SK-N-MC (cell line): ENCODE measurements at regions not wholly inside any gene's neighbourhood (a gene's known extent, or its start where the extent isn't known, plus 50 kb on each side); places are given as distances from the start of the nearest gene placed in this dataset.
"Not testable (repeated sequence)": the region's sequence is repeated elsewhere in the genome, so short reads cannot be mapped to it uniquely, and the experiment has no call there.

Source experiments
- EZH2 ChIP-seq: fragments of 200-600 bp; sonication (generic); IDR thresholded peaks from one replicate; pipeline ENCODE4 v1.6.1; 2017; ENCODE audit warnings: antibody characterized with exemption
- FOXP2 ChIP-seq: optimal IDR thresholded peaks from 2 replicates; pipeline ENCODE3; 2011; ENCODE audit warnings: mild to moderate bottlenecking, moderate library complexity; ENCODE audit not compliant: insufficient read depth; ENCODE audit errors: extremely low read length, control extremely low read depth
- POLR2AphosphoS5 ChIP-seq: IDR thresholded peaks from 2 replicates; pipeline ENCODE4 v1.6.1; 2012; ENCODE audit warnings: mild to moderate bottlenecking, low read depth, low read length, borderline replicate concordance

DNA sequence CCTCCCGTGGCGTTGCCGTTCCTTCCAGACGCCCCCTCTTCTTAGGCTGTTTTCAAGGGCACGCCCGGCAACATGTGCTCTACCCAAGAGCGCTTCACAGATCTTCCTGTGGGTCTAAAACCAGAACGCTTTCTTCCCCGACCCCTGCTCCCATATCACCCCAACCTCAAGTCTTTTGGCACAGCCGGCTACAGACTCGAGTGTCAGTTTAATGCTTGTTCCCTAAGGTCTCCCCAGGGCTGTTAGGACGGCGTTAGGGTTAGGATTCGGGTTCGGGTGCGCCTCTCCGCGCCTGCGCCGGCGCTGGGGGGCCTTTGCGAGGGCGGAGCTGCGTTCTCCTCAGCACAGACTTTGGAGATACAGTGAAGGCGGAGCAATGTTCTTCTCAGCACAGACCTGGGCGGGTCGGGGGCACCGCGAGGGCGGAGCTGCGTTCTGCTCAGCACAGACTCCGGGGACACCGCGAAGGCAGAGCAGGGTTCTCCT, 274.7 kb downstream of the CCDC74A start:
- TF ChIP-seq EZH2, POLR2AphosphoS5, FOXP2: not testable (repeated sequence)
